WERI-Rb-1 (cell line): ENCODE measurements at regions not wholly inside any gene's neighbourhood (a gene's known extent, or its start where the extent isn't known, plus 50 kb on each side); places are given as distances from the start of the nearest gene placed in this dataset.

Experiments
- DNase-seq: peaks from one replicate; pipeline ENCODE4 v3.0.0-alpha.2; 2020
- H3K27ac ChIP-seq: fragments of 250-450 bp; sonication (Bioruptor Pico); 2 replicates; pipeline ENCODE4 v1.5.1; 2020; ENCODE audit warnings: mild to moderate bottlenecking, moderate library complexity
- H3K27me3 ChIP-seq: fragments of 250-450 bp; sonication (Bioruptor Pico); 2 replicates; pipeline ENCODE4 v1.5.1; 2021; ENCODE audit warnings: mild to moderate bottlenecking, low read depth, moderate library complexity; ENCODE audit not compliant: insufficient read depth, severe bottlenecking
- H3K36me3 ChIP-seq: fragments of 250-450 bp; sonication (Bioruptor Pico); 2 replicates; pipeline ENCODE4 v1.5.1; 2020; ENCODE audit warnings: mild to moderate bottlenecking, moderate library complexity
- H3K4me3 ChIP-seq: 2 replicates; pipeline ENCODE4 v1.5.1; 2011; ENCODE audit warnings: low read depth, mild to moderate bottlenecking, control low read depth, low read length
- H3K9me3 ChIP-seq: fragments of 250-450 bp; sonication (Bioruptor Pico); 2 replicates; pipeline ENCODE4 v1.5.1; 2021; ENCODE audit warnings: mild to moderate bottlenecking, moderate library complexity; ENCODE audit not compliant: severe bottlenecking
- TF ChIP-seq, protein P1 (sequence below): IDR thresholded peaks from 2 replicates; pipeline ENCODE4 v1.5.1; 2011; ENCODE audit warnings: low read depth, mild to moderate bottlenecking, control low read depth, inconsistent platforms, low read length

GRCh38 chr12:58074259-58074658 lies 132.9 kb downstream of the ATP23 start:
- Histone ChIP-seq H3K27me3 (no peaks in the 10 kb centered on the region), H3K27ac (no peak overlapping the region), H3K9me3 (no peaks in the 10 kb centered on the region), H3K4me3 (no peak overlapping the region), H3K36me3 (no peaks in the 10 kb centered on the region)
- TF ChIP-seq, protein P1, sequence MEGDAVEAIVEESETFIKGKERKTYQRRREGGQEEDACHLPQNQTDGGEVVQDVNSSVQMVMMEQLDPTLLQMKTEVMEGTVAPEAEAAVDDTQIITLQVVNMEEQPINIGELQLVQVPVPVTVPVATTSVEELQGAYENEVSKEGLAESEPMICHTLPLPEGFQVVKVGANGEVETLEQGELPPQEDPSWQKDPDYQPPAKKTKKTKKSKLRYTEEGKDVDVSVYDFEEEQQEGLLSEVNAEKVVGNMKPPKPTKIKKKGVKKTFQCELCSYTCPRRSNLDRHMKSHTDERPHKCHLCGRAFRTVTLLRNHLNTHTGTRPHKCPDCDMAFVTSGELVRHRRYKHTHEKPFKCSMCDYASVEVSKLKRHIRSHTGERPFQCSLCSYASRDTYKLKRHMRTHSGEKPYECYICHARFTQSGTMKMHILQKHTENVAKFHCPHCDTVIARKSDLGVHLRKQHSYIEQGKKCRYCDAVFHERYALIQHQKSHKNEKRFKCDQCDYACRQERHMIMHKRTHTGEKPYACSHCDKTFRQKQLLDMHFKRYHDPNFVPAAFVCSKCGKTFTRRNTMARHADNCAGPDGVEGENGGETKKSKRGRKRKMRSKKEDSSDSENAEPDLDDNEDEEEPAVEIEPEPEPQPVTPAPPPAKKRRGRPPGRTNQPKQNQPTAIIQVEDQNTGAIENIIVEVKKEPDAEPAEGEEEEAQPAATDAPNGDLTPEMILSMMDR = no peak
- no peak for DNase-seq

- DNase-seq = no peak
- no peaks in the 10 kb centered on the region for H3K36me3 ChIP-seq
- TF ChIP-seq, protein P1 = no peak
- no peaks in the 10 kb centered on the region for H3K27me3 ChIP-seq
- no peak overlapping the region for H3K27ac ChIP-seq
- H3K9me3 ChIP-seq = no peaks in the 10 kb centered on the region
- H3K4me3 ChIP-seq = no peak overlapping the region
Observed at GRCh38 chr12:58079806-58080205, 138.4 kb downstream of the ATP23 start.

- Histone ChIP-seq H3K36me3 (no peaks in the 10 kb centered on the region), H3K4me3 (no peak overlapping the region), H3K27me3 (no peaks in the 10 kb centered on the region), H3K9me3 (no peaks in the 10 kb centered on the region), H3K27ac (no peak overlapping the region)
- no peak for DNase-seq
- TF ChIP-seq, protein P1 = no peak
Observed at GRCh38 chr12:58081488-58081887, 140.1 kb downstream of the ATP23 start.

- Histone ChIP-seq H3K27ac (no peak overlapping the region), H3K36me3 (no peaks in the 10 kb centered on the region), H3K9me3 (no peaks in the 10 kb centered on the region), H3K4me3 (no peak overlapping the region), H3K27me3 (no peaks in the 10 kb centered on the region)
- no peak for DNase-seq
- TF ChIP-seq, protein P1 = no peak
Observed at GRCh38 chr12:58082996-58083395, 141.6 kb downstream of the ATP23 start.

GRCh38 chr12:58086006-58086405 lies 144.6 kb downstream of the ATP23 start:
- DNase-seq = no peak
- TF ChIP-seq, protein P1 = no peak
- Histone ChIP-seq H3K4me3 (no peak overlapping the region), H3K9me3 (no peaks in the 10 kb centered on the region), H3K27ac (no peak overlapping the region), H3K36me3 (no peaks in the 10 kb centered on the region), H3K27me3 (no peaks in the 10 kb centered on the region)

GRCh38 chr12:58086930-58087329 lies 145.6 kb downstream of the ATP23 start:
- no peak for DNase-seq
- no peaks in the 10 kb centered on the region for H3K27me3 ChIP-seq
- H3K4me3 ChIP-seq = no peak overlapping the region
- H3K9me3 ChIP-seq = no peaks in the 10 kb centered on the region
- TF ChIP-seq, protein P1 = no peak
- no peaks in the 10 kb centered on the region for H3K36me3 ChIP-seq
- no peak overlapping the region for H3K27ac ChIP-seq
